ENCODE measurements at regions not wholly inside any gene's neighbourhood (a gene's known extent, or its start where the extent isn't known, plus 50 kb on each side); places are given as distances from the start of the nearest gene placed in this dataset.
"Not testable (repeated sequence)": the region's sequence is repeated elsewhere in the genome, so short reads cannot be mapped to it uniquely, and the experiment has no call there.

DNA sequence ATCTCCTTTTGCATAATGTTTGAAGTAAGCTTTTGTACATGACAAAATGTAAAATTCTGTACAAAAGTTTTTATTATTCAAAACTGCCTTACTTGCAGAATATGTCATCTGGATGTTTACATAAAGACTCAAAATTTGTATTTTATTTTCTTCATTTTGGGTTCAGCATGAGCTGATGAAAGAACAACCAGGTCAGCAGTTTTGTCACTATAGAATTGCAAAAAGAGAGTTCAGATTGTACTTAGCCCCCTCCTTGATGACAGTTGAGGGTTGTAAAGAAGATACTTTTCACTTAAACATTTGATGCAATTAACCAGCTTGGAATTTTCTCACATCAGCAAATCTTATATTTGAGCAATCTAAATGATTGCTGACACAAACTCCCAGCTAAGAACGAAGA, 669.3 kb downstream of the PLA2G4A start:
- DNase-seq (ENCODE audit: low read depth in 2 of 3, low spot score in 2 of 3), result no peak

- no peak for DNase-seq (ENCODE audit: low read depth in 2 of 3, low spot score in 2 of 3)
These were observed 676.0 kb downstream of the PLA2G4A start for GRCh38 chr1:187504779-187505178.

DNA sequence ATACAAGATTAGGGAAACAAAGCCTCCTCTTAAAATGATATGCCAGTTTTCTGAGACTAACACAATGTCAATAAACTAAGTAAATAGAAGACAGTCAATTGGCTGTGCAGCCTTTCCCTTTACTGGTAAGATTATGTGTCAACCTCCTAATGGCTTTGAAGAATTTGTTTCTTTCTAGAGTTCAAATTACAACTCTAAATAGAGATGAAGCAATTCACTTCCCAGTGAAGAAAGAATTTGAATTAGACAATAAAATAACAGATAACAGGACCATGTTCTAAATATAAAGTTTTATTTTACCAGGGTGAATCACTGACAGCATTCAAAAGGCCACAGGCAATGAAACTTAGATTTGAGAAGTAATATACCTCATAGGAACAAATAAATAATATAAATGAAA, 680.3 kb downstream of the PLA2G4A start:
- DNase-seq (ENCODE audit: low read depth in 2 of 3, low spot score in 2 of 3), result no peak

DNA sequence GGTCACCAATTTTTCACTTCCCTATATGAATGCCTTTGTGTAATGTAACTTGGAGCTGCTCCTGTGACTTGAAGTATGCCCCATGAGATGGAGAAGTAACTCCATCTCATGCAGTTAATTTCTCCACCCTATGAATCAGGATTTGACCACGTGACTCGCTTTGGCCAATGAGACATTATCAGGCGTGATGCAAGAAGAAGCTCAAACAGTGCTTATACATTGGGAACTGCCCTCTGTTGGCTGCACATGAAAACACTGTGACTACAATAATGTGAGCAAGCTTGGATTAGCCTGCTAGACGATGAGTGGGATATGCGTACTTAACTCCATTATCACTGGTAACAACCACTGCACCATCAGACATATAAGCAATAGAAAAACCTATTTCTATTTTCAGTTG, 684.4 kb downstream of the PLA2G4A start:
- DNase-seq (ENCODE audit: low read depth in 2 of 3, low spot score in 2 of 3), result no peak

- DNase-seq (ENCODE audit: low read depth in 2 of 3, low spot score in 2 of 3), result no peak
These were observed 685.4 kb downstream of the PLA2G4A start for GRCh38 chr1:187514110-187514509.

DNA sequence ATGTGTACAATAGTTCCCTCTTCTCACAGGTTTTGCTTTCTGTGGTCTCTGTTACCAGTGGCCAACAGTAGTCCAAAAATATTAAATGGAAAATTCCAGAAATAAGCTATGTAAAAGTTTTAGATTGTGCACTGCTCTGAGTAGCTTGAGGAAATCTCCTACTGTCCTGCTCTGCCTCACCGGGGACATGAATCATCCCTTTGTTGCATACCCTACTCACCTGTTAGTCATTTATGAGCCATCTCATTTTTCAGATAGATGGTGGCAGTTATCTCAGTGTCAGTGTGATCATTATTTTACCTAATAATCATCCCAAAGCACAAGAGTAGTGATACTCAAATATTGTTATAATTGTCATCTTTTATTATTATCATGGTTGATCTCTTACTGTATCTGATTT, 688.1 kb downstream of the PLA2G4A start:
- no peak for DNase-seq (ENCODE audit: low read depth in 2 of 3, low spot score in 2 of 3)

DNA sequence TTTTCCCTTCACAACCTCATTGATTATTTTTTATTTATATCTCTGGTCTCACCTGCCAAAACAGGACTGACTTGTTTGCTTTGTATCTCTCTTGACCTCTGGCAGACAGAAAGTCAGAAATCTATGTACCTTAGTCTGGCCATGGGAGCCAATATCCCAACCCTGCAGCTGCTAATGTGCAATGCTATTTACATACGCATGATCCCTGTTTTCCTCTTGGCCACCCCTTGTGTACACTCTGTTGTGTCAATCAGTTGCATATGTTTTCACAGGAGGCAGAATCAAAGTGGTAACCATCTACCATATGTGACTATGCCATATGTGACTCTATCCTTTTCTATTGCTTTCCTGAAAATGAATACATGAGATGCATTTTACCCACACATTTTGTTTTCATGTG, 688.8 kb downstream of the PLA2G4A start:
- no peak for DNase-seq (ENCODE audit: low read depth in 2 of 3, low spot score in 2 of 3)

DNA sequence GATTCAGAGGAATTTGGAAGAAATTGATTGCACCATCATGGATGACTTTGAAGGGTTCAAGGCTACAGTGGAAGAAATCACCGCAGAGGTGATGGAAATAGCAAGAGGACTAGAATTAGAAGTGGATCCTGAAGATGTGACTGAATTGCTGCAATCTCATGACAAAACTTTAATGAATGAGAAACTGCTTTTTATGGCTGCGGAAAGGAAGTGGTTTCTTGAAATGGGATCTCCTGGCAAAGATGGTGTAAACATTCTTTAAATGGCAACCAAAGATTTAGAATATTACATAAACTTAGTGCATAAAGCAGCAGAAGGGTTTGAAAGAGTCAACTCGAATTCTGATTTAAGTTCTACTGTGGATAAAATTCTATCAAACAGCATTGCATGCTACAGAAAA, 698.6 kb downstream of the PLA2G4A start:
- DNase-seq (ENCODE audit: low read depth in 2 of 3, low spot score in 2 of 3), result no peak

- no peak for DNase-seq (ENCODE audit: low read depth in 2 of 3, low spot score in 2 of 3)
These were observed 709.2 kb downstream of the PLA2G4A start for GRCh38 chr1:187537936-187538335.

DNA sequence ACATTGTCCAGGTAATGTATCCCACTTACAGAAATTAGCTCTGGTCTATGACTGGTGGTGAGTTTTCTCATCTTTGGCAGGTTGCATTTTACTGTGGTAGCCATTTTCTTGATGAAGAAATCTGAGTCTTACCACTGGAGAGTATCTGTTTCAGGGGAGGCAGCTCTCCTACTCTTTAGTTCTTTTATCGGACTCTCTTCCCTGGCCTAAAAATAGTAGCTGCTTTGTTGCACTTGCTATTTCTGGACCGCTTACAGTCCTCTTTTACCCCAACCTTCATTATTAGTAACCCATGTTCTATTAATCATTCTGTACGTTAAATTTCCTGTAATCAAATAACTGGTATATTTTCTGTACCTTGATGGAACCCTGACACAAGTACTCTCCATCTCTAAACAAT, 720.8 kb downstream of the PLA2G4A start:
- DNase-seq (ENCODE audit: low read depth in 2 of 3, low spot score in 2 of 3), result no peak

GRCh38 chr1:187551061-187551460, 722.3 kb downstream of the PLA2G4A start:
- DNase-seq (ENCODE audit: low read depth in 2 of 3, low spot score in 2 of 3), result no peak

DNA sequence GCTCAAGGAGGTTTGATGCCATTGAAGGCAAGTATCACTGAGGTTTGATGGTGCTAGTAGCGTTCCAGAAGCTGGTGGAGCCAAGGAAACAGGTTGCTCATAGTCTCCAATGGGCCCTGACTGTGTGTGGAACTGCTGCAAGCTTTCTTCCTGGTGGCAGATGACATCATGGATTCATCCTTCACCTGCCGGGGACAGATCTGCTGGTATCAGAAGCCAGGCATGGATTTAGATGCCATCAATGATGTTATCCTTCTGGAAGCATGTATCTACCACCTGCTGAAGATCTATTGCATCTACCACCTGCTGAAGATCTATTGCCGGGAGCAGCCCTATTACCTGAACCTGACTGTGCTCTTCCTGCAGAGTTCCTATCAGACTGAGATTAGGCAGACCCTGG, 734.4 kb downstream of the PLA2G4A start:
- no peak for DNase-seq (ENCODE audit: low read depth in 2 of 3, low spot score in 2 of 3)

- DNase-seq (ENCODE audit: low read depth in 2 of 3, low spot score in 2 of 3), result no peak
These were observed 737.6 kb downstream of the PLA2G4A start for GRCh38 chr1:187566354-187566753.

- DNase-seq (ENCODE audit: low read depth in 2 of 3, low spot score in 2 of 3), result no peak
These were observed 739.3 kb downstream of the PLA2G4A start for GRCh38 chr1:187568067-187568466.

- no peak for DNase-seq (ENCODE audit: low read depth in 2 of 3, low spot score in 2 of 3)
These were observed 741.4 kb downstream of the PLA2G4A start for GRCh38 chr1:187570166-187570565.

DNA sequence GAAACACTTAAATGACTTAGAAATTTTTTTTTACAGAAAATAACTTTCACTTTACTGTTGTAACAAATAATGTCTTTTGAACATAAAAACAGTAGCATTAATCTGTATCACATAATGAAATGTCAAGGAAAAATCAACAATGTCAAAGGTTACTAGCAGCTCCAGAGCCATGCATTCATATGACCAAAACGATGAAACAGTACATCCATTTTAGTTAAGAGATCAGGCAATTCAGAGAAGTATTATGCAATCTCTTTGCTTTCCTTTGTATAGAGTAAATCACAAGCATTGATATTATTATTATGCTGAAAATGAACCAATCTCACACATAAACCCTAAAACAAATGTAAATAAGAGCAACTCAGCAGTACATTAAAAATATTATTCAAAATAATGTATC, 748.9 kb downstream of the PLA2G4A start:
- no peak for DNase-seq (ENCODE audit: low read depth in 2 of 3, low spot score in 2 of 3)

DNA sequence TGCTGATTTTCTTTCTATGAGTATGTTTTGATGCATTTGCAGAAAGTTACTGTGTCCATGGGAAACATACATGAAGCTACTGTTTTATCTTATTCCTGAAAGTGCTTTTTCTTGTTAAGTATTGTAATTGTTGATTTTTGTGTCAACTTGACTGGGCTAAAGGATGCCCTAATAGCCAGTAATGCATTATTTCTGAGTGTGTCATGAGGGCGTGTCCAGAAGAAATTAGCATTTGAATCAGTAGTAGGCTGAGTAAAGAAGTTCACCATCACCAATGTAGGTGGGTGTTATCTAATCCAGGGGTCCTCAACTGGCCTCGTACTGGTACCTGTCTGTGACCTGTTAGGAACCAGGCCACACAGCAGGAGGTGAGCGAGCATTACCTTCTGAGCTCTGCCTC, 760.2 kb downstream of the PLA2G4A start:
- DNase-seq (ENCODE audit: low read depth in 2 of 3, low spot score in 2 of 3), result no peak

DNA sequence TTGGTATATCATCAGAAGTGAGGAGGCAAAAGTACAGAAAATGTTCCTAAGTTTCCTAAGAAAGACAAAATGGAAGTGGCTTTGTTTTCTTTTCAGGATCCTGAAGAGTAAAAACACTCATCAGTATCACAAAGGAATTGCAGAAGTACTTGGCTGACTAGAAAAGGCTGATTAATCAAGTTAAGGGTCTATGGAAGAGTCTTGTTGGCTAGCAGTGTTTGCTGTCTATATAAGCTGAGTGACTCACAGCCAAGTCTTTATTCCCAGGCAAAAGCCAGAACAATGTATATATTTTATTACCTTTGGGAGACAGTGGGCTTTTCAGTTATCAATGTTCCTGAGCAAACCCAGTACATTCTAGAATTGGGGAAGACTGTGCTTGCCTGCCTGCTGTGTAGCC, 777.0 kb downstream of the PLA2G4A start:
- no peak for DNase-seq (ENCODE audit: low read depth in 2 of 3, low spot score in 2 of 3)

GRCh38 chr1:187615853-187616735, 787.3 kb downstream of the PLA2G4A start:
- DNase-seq (ENCODE audit: low read depth in 2 of 3, low spot score in 2 of 3), result not testable (repeated sequence)

GRCh38 chr1:187616830-187617229, 788.1 kb downstream of the PLA2G4A start:
- not testable (repeated sequence) for DNase-seq (ENCODE audit: low read depth in 2 of 3, low spot score in 2 of 3)

GRCh38 chr1:187617776-187618175, 789.0 kb downstream of the PLA2G4A start:
- DNase-seq (ENCODE audit: low read depth in 2 of 3, low spot score in 2 of 3), result no peak

- DNase-seq (ENCODE audit: low read depth in 2 of 3, low spot score in 2 of 3), result no peak
These were observed 790.4 kb downstream of the PLA2G4A start for GRCh38 chr1:187619175-187619574.

- peak in 1 of 3 donors; percentile 28 for DNase-seq (ENCODE audit: low read depth in 2 of 3, low spot score in 2 of 3)
These were observed 793.2 kb downstream of the PLA2G4A start for GRCh38 chr1:187621951-187622350.
